DMS 273 treated with DMSO at 0.1 percent for 48 hours (cell line): ENCODE measurements at regions not wholly inside any gene's neighbourhood (a gene's known extent, or its start where the extent isn't known, plus 50 kb on each side); places are given as distances from the start of the nearest gene placed in this dataset.

Experiments used
- DNase-seq: peaks from one replicate; lab custom pipeline; 2025; lab: John Stamatoyannopoulos, UW

DNA sequence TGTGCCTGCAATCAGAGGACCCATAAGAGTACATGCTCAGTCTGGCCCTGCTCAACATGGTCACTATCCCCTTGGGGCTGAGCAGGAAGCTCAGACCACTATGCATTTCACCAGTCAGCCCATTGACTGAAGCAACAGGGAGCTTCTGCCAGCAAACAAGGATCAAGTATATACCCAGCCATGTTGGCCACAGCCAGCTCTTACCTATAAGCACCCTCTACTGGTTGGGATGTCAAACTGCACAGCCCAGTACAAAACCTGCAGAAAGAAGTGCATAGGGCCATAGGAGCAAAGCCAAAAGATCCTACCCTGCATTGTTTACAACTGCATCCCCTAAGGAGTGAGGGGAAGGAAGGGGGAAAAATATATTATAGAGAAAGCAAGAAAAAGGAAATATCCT, 214.4 kb upstream of the CPEB2 start:
- DNase-seq: no peak

DNA sequence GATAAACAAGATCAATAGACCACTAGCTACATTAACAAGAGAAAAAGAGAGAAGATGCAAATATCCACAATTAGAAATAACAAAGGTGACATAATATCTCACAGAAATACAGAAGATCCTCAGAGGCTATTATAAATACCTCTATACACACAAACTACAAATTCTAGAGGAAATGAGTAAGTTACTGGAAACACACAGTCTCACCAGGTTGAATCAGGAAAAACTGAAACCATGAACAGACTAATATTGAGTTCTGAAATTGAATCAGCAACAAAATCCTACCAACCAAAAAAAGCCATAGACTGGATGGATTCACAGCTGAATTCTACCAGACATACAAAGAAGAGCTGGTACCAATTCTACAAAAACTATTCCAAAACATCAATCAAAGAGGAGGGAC, 211.8 kb upstream of the CPEB2 start:
- DNase-seq: no peak

DNA sequence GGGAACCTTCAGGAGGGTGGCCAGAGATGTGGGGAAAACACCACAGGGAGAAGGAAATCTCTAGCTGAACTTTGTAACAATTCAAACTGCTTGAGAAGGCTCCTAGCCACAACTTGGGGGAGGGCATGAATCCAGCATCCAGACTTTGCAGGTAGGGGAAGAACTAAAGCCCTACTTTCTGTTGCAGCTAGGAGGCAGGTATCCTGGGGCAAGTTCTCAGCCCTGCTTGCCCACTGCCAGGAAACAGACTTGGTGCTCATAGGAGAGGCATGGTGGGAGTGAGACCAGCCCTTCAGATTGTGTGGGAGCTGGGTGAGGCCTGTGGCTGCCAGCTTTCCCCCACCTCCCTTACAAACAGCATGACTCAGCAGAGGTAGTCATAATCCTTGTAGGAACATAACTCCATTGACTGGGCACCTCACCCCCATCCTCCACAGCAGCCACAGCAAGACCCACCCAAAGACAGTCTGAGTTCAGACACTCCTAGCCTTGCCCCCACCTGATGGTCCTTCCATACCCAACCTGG, 209.5 kb upstream of the CPEB2 start:
- DNase-seq: no peak

DNA sequence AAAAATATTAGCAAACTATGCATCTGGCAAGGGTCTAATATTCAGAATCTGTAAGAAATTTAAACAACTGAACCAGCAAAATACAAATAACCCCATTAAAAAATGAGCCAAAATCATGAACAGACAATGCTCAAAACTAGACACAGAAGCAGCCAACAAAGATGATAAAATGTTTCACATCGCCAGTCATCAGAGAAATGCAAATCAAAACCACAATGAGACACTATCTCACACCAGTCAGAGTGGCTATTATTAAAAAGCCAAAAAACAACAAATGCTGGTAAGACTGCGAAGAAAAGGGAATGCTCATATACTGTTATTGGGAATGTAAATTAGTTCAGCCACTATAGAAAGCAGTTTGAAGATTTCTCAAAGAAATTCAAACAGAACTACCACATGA, 201.3 kb upstream of the CPEB2 start:
- DNase-seq: no peak

DNA sequence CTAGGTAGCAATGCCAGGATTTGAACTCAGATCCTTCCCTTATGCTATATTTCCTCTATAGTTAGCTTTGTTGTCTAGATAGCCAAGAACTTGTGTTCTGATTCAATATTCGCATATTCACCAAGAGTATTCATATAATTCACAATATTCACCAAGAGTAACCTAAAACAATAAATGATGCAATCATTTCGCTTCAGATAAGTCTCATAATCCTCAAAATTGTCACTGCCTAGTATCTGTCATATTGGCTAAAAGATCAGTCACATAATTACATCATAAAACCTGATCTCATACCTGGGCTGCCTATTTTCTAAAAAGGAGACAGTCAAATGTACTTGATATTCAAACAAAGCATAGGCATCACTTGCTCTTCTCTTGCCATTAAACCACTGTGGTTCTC, 199.7 kb upstream of the CPEB2 start:
- no peak for DNase-seq

DNA sequence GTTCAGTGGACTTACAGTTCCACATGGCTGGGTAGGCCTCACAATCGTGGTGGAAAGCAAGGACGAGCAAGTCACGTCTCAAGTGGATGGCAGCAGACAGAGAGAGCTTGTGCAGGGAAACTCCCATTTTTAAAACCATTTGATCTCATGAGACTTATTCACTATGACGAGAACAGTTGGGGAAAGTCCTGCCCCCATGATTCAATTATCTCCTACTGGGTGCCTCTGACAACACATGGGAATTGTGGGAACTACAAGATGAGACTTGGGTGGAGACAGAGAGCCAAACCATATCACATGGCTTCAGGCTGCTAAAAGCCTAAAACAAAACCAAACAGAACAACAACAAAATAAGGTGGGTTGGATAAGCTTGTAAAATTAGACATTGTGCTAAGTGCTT, 194.4 kb upstream of the CPEB2 start:
- no peak for DNase-seq

DNA sequence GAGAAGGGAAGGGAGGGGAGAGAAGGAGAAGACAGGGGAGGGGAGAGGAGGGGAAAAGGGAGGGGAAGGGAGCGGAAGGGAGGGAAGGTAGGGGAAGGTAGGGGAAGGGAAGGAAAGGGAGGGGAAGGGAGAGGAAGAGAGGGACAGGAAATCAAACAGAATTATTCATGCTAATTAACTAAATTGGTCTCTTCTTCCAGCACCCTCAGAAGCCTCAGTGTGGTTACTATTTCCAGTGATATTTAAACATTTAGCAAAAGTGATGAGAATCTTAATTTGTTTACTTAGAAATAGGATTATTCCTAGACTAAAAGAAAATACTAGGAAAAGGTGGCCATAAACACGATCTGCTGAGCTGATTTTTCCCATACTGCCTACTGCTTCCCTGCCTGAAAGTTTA, 193.1 kb upstream of the CPEB2 start:
- DNase-seq: no peak

DNA sequence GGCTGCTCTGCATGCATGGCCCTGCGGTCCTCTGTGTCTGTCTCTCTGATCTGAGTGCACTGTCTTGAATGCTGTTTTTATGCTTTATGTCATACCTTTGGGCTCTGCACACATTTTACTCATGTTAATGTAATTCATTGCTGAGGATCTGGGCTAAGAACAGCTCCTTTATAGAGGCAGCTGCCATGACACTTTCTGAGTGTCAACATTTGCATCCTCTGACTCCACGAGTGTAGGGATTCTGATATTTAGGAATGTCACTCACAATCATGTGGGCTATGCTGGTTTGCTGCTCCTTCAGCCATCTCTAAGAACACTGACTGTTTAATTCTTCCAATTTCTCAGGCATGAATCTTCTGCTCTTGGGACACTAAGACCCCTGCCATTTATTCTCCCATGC, 192.2 kb upstream of the CPEB2 start:
- no peak for DNase-seq

DNA sequence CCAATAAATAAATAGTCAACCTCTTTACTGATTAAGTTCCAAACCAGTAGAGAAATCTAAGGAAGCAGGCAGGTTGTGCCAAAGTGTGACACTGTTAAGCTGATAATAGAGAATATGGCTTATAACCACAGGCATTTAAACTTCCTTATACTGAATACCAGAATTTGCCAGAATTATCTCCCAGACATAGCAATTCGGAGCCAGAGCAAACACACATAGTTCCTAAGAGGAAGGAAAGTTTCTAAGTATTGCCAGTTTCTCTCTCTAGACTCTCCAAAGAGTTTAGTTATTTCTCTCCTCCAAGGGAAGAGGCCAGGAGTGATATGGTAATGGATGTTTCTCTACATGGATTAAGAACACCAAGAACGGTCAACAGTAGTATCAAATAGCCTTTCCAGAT, 191.7 kb upstream of the CPEB2 start:
- DNase-seq: no peak

DNA sequence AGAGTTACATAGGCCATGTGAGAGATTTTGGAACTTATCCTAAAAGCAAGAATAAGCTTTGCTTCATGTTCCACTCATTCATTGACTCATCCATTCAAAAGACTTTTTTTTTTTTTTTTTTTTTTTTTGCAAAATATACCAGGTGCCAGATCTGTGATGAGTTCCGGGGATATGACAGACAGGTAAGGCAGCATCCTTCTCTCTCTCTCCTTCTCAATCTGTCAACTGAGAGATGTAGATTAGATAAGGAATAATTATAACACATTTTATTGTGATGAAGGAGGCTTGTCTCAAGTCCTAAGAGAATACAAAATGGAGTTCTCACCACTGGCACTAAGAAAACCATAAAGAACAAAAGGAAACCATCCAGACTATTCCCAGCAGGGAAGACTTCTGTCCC, 190.2 kb upstream of the CPEB2 start:
- no peak for DNase-seq

DNA sequence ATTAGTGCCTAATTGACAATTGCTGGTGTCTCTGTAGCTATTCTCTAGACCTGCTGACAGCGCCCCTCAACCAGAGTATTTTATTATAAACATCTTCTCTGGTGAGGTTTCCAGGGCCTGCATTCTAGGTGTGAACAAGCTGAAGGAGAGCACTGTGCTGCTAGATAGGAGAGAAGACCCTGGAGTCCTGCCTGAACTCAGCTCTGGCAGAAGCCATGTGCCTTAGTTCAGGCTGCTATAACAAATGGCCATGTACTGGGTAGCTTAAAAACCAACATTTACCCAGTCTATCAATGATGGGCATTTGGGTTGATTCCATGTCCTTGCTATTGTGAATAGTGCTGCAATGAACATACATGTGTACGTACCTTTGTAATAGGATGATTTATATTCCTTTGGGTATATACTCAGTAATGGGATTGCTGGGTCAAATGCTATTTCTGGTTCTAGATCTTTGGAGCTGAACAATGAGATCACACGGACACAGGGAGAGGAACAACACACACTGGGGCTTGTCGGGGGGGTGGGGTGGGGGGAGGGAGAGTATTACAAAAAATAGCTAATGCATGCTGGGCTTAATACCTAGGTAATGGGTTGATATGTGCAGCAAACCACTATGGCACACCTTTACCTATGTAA, 185.5 kb upstream of the CPEB2 start:
- DNase-seq: no peak

DNA sequence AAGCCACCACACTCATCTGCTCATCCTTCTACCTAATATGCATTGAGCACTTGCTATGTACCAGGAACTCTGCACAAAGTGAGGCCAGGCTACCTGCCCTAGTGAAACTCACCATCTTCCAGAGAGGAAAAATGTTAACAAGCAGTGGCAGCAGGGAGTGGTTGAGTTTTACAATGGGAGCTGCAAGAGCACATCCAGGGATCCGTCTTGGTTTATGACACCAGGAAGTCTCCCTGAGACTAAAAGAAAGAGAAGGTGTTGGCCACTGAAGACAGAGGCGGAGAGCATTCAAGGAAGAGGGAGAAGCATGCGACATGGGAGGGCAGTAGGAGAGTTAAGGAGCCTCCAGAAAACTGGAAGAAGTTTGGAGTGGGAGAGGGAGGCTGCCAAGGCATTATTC, 178.1 kb upstream of the CPEB2 start:
- DNase-seq: no peak

DNA sequence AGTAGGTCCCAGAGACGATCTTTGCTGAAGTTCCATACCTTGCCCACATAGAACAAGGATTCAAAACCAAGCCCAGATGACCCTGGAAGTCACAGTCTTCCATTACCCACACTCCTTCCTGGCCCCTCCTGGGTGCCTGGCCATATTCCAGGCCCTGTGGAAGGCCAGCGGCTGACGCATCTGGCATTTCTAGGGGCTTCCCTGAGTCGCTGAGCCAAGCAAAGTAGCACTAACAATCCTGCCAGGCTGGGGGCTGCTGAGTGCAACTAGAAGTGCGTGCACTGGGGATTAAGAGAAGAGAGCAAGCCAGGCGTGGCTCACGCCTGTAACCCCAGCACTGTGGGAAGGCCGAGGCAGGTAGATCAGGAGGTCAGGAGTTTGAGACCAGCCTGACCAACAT, 175.2 kb upstream of the CPEB2 start:
- no peak for DNase-seq

DNA sequence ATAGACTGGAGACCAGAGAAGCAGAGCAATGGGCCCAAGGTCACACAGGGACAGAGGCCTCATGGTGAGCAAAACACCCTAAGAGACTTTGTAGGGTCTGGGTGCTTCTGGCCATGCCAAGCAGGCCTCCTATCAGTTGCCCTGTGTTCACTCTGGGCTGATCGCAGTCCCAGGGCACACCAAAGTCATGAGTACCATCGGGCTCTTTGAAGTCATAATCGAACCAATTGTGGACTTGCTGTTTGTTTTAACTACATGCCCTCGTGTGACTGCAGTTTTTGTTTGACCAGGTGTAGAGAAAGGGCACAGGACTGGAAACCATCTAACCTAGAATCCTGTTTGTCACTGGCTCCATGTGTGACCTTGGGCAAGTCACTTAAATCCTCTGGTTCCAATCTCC, 172.5 kb upstream of the CPEB2 start:
- no peak for DNase-seq

DNA sequence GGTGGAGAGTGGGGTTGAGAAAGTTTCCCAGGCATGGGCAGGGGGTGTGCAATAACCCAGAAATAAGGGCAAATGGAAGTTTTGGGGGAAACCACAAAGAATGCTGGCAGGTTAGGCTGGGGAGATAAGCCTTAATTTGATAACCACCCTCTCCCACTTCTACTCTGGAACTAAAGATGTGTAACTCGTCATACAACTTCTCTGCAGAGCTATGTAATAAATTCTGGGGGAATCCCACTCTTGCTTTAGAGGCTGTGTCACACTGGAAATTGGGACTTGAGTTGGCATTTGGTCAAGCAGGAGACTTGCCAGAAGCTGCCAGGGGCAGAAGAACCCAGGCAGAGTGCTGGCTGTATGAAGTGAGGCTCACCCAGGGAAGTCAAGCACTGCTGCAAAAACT, 170.9 kb upstream of the CPEB2 start:
- DNase-seq: no peak

DNA sequence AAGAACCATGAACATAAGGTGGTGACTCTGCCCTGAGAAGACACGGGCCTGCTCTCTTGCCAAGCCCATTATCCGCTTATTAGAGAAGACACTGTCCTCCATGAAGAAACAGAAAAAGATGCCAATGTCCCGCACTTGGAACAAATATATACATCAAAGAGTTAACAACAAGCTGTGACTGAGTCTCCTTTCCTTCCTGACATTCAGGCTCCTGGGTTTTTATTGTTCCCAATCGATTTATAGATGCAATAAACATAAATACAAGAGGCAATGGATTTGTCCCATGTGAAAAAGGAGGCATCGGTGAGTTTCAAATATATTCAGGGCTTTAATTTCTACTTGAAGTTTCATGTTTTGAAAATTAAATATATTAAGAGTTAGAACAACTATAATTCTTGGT, 169.2 kb upstream of the CPEB2 start:
- no peak for DNase-seq

DNA sequence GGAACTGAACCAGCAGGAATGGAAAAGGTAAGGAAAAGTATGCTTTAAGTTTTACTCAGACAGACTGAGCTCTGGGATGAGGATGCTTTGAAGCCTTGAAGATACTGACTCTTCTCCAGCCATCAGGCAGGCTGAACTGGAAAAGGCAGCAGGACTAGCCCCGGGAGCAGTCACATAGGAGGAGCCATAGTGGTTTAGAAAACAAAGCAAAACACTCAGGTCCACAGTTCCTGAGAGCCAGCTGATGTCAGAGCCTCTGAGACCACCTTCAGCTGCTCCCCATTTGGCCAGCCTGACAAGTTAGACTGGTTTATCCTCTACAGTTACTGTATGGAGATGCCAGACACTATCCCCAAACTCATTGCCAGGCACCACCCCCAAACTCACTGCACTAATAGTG, 167.9 kb upstream of the CPEB2 start:
- DNase-seq: no peak

DNA sequence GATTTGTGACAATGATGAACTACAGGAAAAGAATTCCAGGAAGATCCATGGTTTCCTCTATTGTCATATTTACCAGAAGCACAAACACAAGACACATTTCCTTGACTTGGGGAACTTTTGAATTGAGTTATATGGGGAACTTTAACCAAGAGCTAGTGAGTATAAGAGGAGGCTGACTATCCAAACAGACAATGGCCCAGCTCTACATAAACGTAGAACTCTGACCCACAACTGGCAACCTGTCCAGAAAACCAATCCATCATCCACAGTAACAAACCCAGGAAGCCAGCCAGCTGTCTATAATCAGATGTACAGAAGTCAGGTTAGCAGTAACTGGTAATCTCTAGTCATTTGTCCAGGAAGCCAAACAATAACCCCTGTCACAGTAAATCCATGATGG, 167.0 kb upstream of the CPEB2 start:
- DNase-seq: no peak

DNA sequence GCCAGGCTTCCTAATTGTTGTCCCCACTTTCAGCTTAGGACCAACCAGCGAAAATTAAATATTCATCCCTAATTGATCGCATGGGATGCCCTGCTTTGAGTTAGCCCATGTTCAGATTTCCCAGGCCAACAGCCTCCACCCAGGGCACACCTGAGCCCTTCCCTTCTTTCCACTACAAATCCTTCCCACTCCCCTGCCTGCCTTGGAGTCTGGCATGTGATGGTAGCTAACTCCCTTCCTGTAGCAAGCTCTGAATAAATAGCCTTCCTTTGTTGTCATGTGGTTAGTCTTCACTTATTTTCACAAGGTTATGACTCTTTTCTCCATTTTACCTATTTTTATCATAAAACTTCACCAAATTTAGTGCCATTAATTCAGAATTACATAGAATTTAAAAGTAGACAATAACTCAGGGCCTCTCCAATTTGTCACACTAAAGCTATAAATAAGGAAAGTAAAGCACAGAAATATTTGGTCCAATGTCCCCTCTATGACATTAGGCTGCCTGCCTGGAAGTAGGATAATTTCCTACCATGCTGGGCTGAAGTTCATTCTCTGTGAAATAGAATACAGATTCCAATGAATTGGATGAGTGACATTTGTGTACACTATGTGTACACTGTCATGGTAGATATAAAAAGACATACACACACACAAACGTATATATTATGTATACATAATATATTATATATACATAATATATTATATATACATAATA, 166.4 kb upstream of the CPEB2 start:
- DNase-seq: no peak

DNA sequence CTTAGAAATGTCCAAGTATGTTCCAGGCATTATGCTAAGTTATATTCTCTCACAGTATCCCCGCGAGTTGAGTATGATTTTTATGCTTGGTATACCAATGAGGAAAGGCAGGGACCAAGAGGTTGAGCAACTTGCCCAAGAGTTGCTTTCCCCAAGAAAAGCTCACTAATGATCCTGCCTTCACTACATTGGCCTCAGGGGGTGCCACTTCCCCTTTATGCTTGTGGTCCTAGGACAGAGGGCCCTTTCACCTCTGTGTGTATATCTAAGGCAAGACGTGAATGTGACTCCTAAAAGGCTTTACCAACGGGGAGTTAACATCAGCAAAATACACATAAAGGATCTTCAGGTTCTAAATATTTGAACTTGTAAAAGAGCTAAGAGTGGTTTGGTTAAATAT, 164.4 kb upstream of the CPEB2 start:
- no peak for DNase-seq

DNA sequence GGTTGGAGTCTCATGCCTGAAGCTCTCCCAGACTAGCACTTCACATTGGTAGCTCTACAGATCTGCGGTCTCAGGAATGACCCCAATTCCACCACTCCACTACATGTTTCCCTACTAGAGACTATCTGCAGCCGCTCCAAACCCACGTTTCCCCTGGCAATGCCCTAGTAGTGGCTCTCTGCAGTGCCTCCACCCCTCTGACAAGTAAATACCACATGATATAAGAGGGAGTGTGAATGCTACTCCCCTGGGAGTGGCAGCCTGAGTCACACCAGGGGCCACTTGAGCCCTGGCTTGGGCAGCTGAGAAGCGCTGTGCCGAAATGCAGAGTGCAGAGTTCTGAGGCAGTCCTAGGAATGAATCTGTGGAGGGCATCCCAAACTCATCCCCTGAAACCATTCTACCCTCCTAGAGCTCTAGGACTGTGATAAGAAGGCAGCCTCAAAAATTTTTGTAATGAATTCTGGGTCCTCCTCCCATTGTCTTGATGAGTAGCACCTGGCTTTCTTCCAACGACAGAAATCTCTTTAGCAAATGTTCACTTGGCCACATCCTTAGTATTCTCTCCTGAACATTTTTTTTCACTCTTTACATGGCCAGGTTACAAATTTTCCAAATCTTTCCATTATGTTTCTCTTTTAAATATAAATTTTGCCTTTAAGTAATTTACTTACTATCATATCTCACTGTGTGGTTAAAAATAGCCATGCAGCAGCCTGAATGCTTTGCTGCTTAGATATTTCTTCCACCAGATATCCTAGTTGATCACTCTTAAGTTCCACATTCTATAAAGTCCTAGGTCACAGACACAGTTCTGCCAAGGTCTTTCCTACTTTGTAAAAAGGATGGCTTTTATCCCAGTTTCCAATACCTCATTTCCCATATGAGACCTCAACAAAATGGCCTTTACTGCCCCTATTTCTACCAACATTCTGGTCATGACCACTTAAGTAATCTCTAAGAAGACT, 160.2 kb upstream of the CPEB2 start:
- no peak for DNase-seq

DNA sequence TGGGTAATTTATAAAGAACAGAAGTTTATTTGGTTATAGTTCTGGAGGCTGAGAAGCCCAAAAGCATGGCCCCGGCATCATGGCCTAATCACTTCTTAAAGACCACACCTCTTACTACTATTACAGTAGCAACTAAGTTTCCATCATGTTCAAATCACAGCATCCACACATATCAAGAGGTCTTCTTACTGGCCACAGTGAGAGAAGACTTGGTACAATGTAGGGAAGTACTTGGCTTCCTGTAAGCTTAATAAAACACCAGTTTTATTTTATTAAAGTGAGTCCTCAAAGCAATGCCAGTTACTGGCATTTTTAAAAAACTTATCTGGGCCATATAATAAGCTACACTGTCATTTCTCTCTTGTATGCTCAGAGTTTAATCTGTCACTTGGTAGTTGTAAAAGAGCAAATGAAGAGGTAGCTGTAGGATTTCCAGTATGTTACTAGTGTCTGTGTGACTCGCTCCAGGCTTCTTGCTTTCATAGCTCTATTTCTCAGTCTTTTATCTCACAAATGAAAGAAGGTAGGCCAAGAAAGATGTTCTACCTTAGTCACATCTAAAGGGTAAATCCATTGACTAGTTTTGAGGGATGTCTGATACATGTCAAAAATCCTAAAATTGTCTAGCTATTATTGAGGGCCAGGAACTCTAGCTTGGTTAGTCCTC, 159.2 kb upstream of the CPEB2 start:
- DNase-seq: no peak
